ENCODE measurements at regions not wholly inside any gene's neighbourhood (a gene's known extent, or its start where the extent isn't known, plus 50 kb on each side); places are given as distances from the start of the nearest gene placed in this dataset.
A peak's percentile ranks its signal among the peaks of the same experiment; 100 is the strongest.

- Histone ChIP-seq H3K4me3 (ENCODE audit: low read length in 2 of 2) (no peak overlapping the region), H3K4me1 (ENCODE audit: control insufficient read depth, insufficient read depth, low read length) (peaks cover 3% of the 10 kb centered on the region), H3K36me3 (ENCODE audit: control insufficient read depth in 2 of 2, insufficient read depth in 2 of 2, low read length in 2 of 2) (no peaks in the 10 kb centered on the region), H3K9ac (ENCODE audit: low read length in 2 of 2) (no peak overlapping the region), H3K27me3 (ENCODE audit: control insufficient read depth in 1 of 2, insufficient read depth in 2 of 2, low read length in 2 of 2) (no peaks in the 10 kb centered on the region), H3K27ac (ENCODE audit: low read length) (no peak overlapping the region), H3K9me3 (ENCODE audit: control insufficient read depth in 2 of 2, low read length in 2 of 2) (no peaks in the 10 kb centered on the region)
Measured at GRCh38 chr1:68332041-68332440, 99.7 kb upstream of the WLS start.

GRCh38 chr1:68331117-68331865 is 99.0 kb upstream of the WLS start:
- Histone ChIP-seq H3K4me3 (ENCODE audit: low read length in 2 of 2) (no peak overlapping the region), H3K9me3 (ENCODE audit: control insufficient read depth in 2 of 2, low read length in 2 of 2) (no peaks in the 10 kb centered on the region), H3K27me3 (ENCODE audit: control insufficient read depth in 1 of 2, insufficient read depth in 2 of 2, low read length in 2 of 2) (no peaks in the 10 kb centered on the region), H3K4me1 (ENCODE audit: control insufficient read depth, insufficient read depth, low read length) (peaks cover 3% of the 10 kb centered on the region), H3K27ac (ENCODE audit: low read length) (no peak overlapping the region), H3K9ac (ENCODE audit: low read length in 2 of 2) (no peak overlapping the region), H3K36me3 (ENCODE audit: control insufficient read depth in 2 of 2, insufficient read depth in 2 of 2, low read length in 2 of 2) (no peaks in the 10 kb centered on the region)

GRCh38 chr1:68330391-68330790 is 98.1 kb upstream of the WLS start:
- no peaks in the 10 kb centered on the region for H3K9me3 ChIP-seq (ENCODE audit: control insufficient read depth in 2 of 2, low read length in 2 of 2)
- no peaks in the 10 kb centered on the region for H3K27me3 ChIP-seq (ENCODE audit: control insufficient read depth in 1 of 2, insufficient read depth in 2 of 2, low read length in 2 of 2)
- H3K4me3 ChIP-seq (ENCODE audit: low read length in 2 of 2), result no peak overlapping the region
- peaks cover 3% of the 10 kb centered on the region for H3K4me1 ChIP-seq (ENCODE audit: control insufficient read depth, insufficient read depth, low read length)
- no peak overlapping the region for H3K9ac ChIP-seq (ENCODE audit: low read length in 2 of 2)
- no peaks in the 10 kb centered on the region for H3K36me3 ChIP-seq (ENCODE audit: control insufficient read depth in 2 of 2, insufficient read depth in 2 of 2, low read length in 2 of 2)
- H3K27ac ChIP-seq (ENCODE audit: low read length), result no peak overlapping the region

GRCh38 chr1:68329096-68329835 is 96.9 kb upstream of the WLS start:
- Histone ChIP-seq H3K27ac (ENCODE audit: low read length) (no peak overlapping the region), H3K27me3 (ENCODE audit: control insufficient read depth in 1 of 2, insufficient read depth in 2 of 2, low read length in 2 of 2) (no peaks in the 10 kb centered on the region), H3K9ac (ENCODE audit: low read length in 2 of 2) (no peak overlapping the region), H3K4me1 (ENCODE audit: control insufficient read depth, insufficient read depth, low read length) (peaks cover 6% of the 10 kb centered on the region), H3K4me3 (ENCODE audit: low read length in 2 of 2) (no peak overlapping the region), H3K9me3 (ENCODE audit: control insufficient read depth in 2 of 2, low read length in 2 of 2) (no peaks in the 10 kb centered on the region), H3K36me3 (ENCODE audit: control insufficient read depth in 2 of 2, insufficient read depth in 2 of 2, low read length in 2 of 2) (no peaks in the 10 kb centered on the region)

GRCh38 chr1:68328490-68328889 is 96.2 kb upstream of the WLS start:
- H3K27me3 ChIP-seq (ENCODE audit: control insufficient read depth in 1 of 2, insufficient read depth in 2 of 2, low read length in 2 of 2), result no peaks in the 10 kb centered on the region
- peaks cover 13% of the 10 kb centered on the region for H3K4me1 ChIP-seq (ENCODE audit: control insufficient read depth, insufficient read depth, low read length)
- no peaks in the 10 kb centered on the region for H3K36me3 ChIP-seq (ENCODE audit: control insufficient read depth in 2 of 2, insufficient read depth in 2 of 2, low read length in 2 of 2)
- no peak overlapping the region for H3K27ac ChIP-seq (ENCODE audit: low read length)
- no peak overlapping the region for H3K4me3 ChIP-seq (ENCODE audit: low read length in 2 of 2)
- H3K9me3 ChIP-seq (ENCODE audit: control insufficient read depth in 2 of 2, low read length in 2 of 2), result no peaks in the 10 kb centered on the region
- H3K9ac ChIP-seq (ENCODE audit: low read length in 2 of 2), result no peak overlapping the region

GRCh38 chr1:68327414-68327813 is 95.1 kb upstream of the WLS start:
- Histone ChIP-seq H3K4me3 (ENCODE audit: low read length in 2 of 2) (no peak overlapping the region), H3K27ac (ENCODE audit: low read length) (no peak overlapping the region), H3K36me3 (ENCODE audit: control insufficient read depth in 2 of 2, insufficient read depth in 2 of 2, low read length in 2 of 2) (no peaks in the 10 kb centered on the region), H3K9ac (ENCODE audit: low read length in 2 of 2) (no peak overlapping the region), H3K27me3 (ENCODE audit: control insufficient read depth in 1 of 2, insufficient read depth in 2 of 2, low read length in 2 of 2) (no peaks in the 10 kb centered on the region), H3K4me1 (ENCODE audit: control insufficient read depth, insufficient read depth, low read length) (peaks cover 24% of the 10 kb centered on the region), H3K9me3 (ENCODE audit: control insufficient read depth in 2 of 2, low read length in 2 of 2) (no peaks in the 10 kb centered on the region)

- Histone ChIP-seq H3K9me3 (ENCODE audit: control insufficient read depth in 2 of 2, low read length in 2 of 2) (no peaks in the 10 kb centered on the region), H3K4me3 (ENCODE audit: low read length in 2 of 2) (no peak overlapping the region), H3K36me3 (ENCODE audit: control insufficient read depth in 2 of 2, insufficient read depth in 2 of 2, low read length in 2 of 2) (no peaks in the 10 kb centered on the region), H3K27me3 (ENCODE audit: control insufficient read depth in 1 of 2, insufficient read depth in 2 of 2, low read length in 2 of 2) (no peaks in the 10 kb centered on the region), H3K9ac (ENCODE audit: low read length in 2 of 2) (no peak overlapping the region), H3K27ac (ENCODE audit: low read length) (peak overlapping the region; percentile 1), H3K4me1 (ENCODE audit: control insufficient read depth, insufficient read depth, low read length) (peaks cover 28% of the 10 kb centered on the region)
Measured at GRCh38 chr1:68326481-68326880, 94.2 kb upstream of the WLS start.

GRCh38 chr1:68324316-68324715 is 92.0 kb upstream of the WLS start:
- Histone ChIP-seq H3K4me1 (ENCODE audit: control insufficient read depth, insufficient read depth, low read length) (peaks cover 41% of the 10 kb centered on the region), H3K36me3 (ENCODE audit: control insufficient read depth in 2 of 2, insufficient read depth in 2 of 2, low read length in 2 of 2) (no peaks in the 10 kb centered on the region), H3K27me3 (ENCODE audit: control insufficient read depth in 1 of 2, insufficient read depth in 2 of 2, low read length in 2 of 2) (no peaks in the 10 kb centered on the region), H3K27ac (ENCODE audit: low read length) (peak overlapping the region; percentile 61), H3K4me3 (ENCODE audit: low read length in 2 of 2) (no peak overlapping the region), H3K9me3 (ENCODE audit: control insufficient read depth in 2 of 2, low read length in 2 of 2) (no peaks in the 10 kb centered on the region), H3K9ac (ENCODE audit: low read length in 2 of 2) (peak overlapping the region in 1 of 2 donors; percentile 53)

GRCh38 chr1:68322837-68323687 is 90.7 kb upstream of the WLS start:
- H3K4me3 ChIP-seq (ENCODE audit: low read length in 2 of 2), result peak overlapping the region; percentile 1 to 55
- no peaks in the 10 kb centered on the region for H3K9me3 ChIP-seq (ENCODE audit: control insufficient read depth in 2 of 2, low read length in 2 of 2)
- peak overlapping the region; percentile 92 for H3K27ac ChIP-seq (ENCODE audit: low read length)
- H3K4me1 ChIP-seq (ENCODE audit: control insufficient read depth, insufficient read depth, low read length), result peaks cover 41% of the 10 kb centered on the region
- peak overlapping the region; percentile 53 to 55 for H3K9ac ChIP-seq (ENCODE audit: low read length in 2 of 2)
- H3K27me3 ChIP-seq (ENCODE audit: control insufficient read depth in 1 of 2, insufficient read depth in 2 of 2, low read length in 2 of 2), result no peaks in the 10 kb centered on the region
- H3K36me3 ChIP-seq (ENCODE audit: control insufficient read depth in 2 of 2, insufficient read depth in 2 of 2, low read length in 2 of 2), result no peaks in the 10 kb centered on the region

- no peaks in the 10 kb centered on the region for H3K9me3 ChIP-seq (ENCODE audit: control insufficient read depth in 2 of 2, low read length in 2 of 2)
- peak overlapping the region; percentile 52 to 53 for H3K9ac ChIP-seq (ENCODE audit: low read length in 2 of 2)
Measured at GRCh38 chr1:68322096-68322495, 89.8 kb upstream of the WLS start.

More at GRCh38 chr1:68322096-68322495, 89.8 kb upstream of the WLS start:
- peaks cover 41% of the 10 kb centered on the region for H3K4me1 ChIP-seq (ENCODE audit: control insufficient read depth, insufficient read depth, low read length)
- no peak overlapping the region for H3K4me3 ChIP-seq (ENCODE audit: low read length in 2 of 2)
- no peaks in the 10 kb centered on the region for H3K27me3 ChIP-seq (ENCODE audit: control insufficient read depth in 1 of 2, insufficient read depth in 2 of 2, low read length in 2 of 2)
- peak overlapping the region; percentile 92 for H3K27ac ChIP-seq (ENCODE audit: low read length)
- no peaks in the 10 kb centered on the region for H3K36me3 ChIP-seq (ENCODE audit: control insufficient read depth in 2 of 2, insufficient read depth in 2 of 2, low read length in 2 of 2)

Data from stomach smooth muscle (tissue), 2 donors.